ENCODE measurements at regions not wholly inside any gene's neighbourhood (a gene's known extent, or its start where the extent isn't known, plus 50 kb on each side); places are given as distances from the start of the nearest gene placed in this dataset.

DNA sequence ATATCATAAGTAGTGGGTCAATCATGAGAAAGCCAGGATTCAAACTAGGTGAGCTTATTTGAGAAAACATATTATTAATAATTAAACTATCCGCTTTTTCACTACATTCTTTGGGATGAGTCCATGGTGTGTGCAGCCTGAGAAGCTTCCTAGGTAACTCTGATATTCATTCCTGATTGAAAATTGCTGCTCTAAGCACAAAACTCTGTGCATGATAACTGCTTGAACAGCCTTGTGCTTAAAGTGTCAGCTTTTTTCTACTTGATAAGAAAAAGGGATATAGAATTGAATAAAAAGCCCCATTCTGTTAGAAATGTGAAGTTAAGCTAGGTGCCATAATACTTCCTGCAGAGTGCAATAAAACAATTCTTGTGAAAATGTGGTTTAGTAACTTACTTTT is 343.5 kb upstream of the LUZP2 start:
- TF ChIP-seq EZH2 (IDR thresholded peaks at IDR 0.05; ENCODE audit: low read length): no peak
- TF ChIP-seq, protein P1, sequence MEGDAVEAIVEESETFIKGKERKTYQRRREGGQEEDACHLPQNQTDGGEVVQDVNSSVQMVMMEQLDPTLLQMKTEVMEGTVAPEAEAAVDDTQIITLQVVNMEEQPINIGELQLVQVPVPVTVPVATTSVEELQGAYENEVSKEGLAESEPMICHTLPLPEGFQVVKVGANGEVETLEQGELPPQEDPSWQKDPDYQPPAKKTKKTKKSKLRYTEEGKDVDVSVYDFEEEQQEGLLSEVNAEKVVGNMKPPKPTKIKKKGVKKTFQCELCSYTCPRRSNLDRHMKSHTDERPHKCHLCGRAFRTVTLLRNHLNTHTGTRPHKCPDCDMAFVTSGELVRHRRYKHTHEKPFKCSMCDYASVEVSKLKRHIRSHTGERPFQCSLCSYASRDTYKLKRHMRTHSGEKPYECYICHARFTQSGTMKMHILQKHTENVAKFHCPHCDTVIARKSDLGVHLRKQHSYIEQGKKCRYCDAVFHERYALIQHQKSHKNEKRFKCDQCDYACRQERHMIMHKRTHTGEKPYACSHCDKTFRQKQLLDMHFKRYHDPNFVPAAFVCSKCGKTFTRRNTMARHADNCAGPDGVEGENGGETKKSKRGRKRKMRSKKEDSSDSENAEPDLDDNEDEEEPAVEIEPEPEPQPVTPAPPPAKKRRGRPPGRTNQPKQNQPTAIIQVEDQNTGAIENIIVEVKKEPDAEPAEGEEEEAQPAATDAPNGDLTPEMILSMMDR (optimal IDR thresholded peaks at IDR 0.05 in 1 of 3, IDR thresholded peaks at IDR 0.05 in 1 of 3, conservative IDR thresholded peaks at IDR 0.05 in 1 of 3; ENCODE audit: extremely low read depth in 1 of 3, insufficient read depth in 2 of 3, low read length in 3 of 3): no peak
- Histone ChIP-seq H3K4me3 (ENCODE audit: control insufficient read depth in 2 of 3, extremely low read depth in 1 of 3, insufficient read depth in 2 of 3, low read depth in 1 of 3, low read length in 3 of 3) (no peak overlapping the region), H3K4me2 (ENCODE audit: control insufficient read depth, extremely low read depth, insufficient read depth, low read depth, low read length) (no peak overlapping the region), H3K9me1 (ENCODE audit: control insufficient read depth, extremely low read depth, insufficient read depth, low read length) (no peaks in the 10 kb centered on the region), H3K4me1 (ENCODE audit: control insufficient read depth, extremely low read depth, insufficient read depth, low read length) (no peaks in the 10 kb centered on the region), H2AFZ (ENCODE audit: control insufficient read depth, low read length) (no peak overlapping the region), H3K27ac (ENCODE audit: control insufficient read depth, insufficient read depth, low read length) (no peak overlapping the region), H3K36me3 (ENCODE audit: control insufficient read depth in 2 of 2, extremely low read depth in 1 of 2, insufficient read depth in 2 of 2, low read length in 2 of 2) (no peaks in the 10 kb centered on the region), H3K9me3 (ENCODE audit: control insufficient read depth, low read depth, low read length) (no peaks in the 10 kb centered on the region), H4K20me1 (ENCODE audit: control insufficient read depth, extremely low read depth, insufficient read depth, low read length) (no peaks in the 10 kb centered on the region), H3K27me3 (ENCODE audit: control insufficient read depth, extremely low read depth, insufficient read depth, low read length) (no peaks in the 10 kb centered on the region), H3K9ac (ENCODE audit: control insufficient read depth, extremely low read depth, insufficient read depth, low read length) (no peak overlapping the region), H3K79me2 (ENCODE audit: control insufficient read depth, insufficient read depth, low read length) (no peaks in the 10 kb centered on the region)
- dilution Hi-C loops (cut with MboI; ENCODE audit: extremely low pct_ligation_motif_present, low sequenced_read_pairs): no loop called here
- DNase-seq (ENCODE audit: low read depth, low spot score) (no peak), FAIRE-seq (no peak)

DNA sequence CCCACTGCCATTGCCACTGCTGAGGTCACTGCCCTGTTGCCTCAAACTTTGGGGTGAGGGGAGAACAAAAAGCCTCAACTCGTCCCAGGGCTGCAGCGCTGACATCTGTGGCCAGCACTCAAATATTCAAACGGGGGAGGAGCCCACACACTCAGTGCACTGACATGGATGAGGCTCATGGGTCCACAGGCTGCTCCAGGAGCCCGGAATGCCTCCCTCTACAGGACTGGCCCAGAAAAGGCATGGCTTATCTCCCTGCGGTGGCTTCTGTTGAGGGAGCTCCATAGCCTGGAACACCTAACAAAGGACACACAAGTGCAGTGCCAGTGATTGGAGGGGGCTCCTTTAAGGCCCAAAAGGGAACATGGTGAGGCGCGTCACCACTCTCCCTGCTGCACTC is 341.1 kb upstream of the LUZP2 start:
- Histone ChIP-seq H4K20me1 (ENCODE audit: control insufficient read depth, extremely low read depth, insufficient read depth, low read length) (no peaks in the 10 kb centered on the region), H3K4me3 (ENCODE audit: control insufficient read depth in 2 of 3, extremely low read depth in 1 of 3, insufficient read depth in 2 of 3, low read depth in 1 of 3, low read length in 3 of 3) (no peak overlapping the region), H3K79me2 (ENCODE audit: control insufficient read depth, insufficient read depth, low read length) (no peaks in the 10 kb centered on the region), H3K9me1 (ENCODE audit: control insufficient read depth, extremely low read depth, insufficient read depth, low read length) (no peaks in the 10 kb centered on the region), H3K9me3 (ENCODE audit: control insufficient read depth, low read depth, low read length) (no peaks in the 10 kb centered on the region), H2AFZ (ENCODE audit: control insufficient read depth, low read length) (no peak overlapping the region), H3K4me1 (ENCODE audit: control insufficient read depth, extremely low read depth, insufficient read depth, low read length) (no peaks in the 10 kb centered on the region), H3K27ac (ENCODE audit: control insufficient read depth, insufficient read depth, low read length) (no peak overlapping the region), H3K4me2 (ENCODE audit: control insufficient read depth, extremely low read depth, insufficient read depth, low read depth, low read length) (no peak overlapping the region), H3K27me3 (ENCODE audit: control insufficient read depth, extremely low read depth, insufficient read depth, low read length) (no peaks in the 10 kb centered on the region), H3K9ac (ENCODE audit: control insufficient read depth, extremely low read depth, insufficient read depth, low read length) (no peak overlapping the region), H3K36me3 (ENCODE audit: control insufficient read depth in 2 of 2, extremely low read depth in 1 of 2, insufficient read depth in 2 of 2, low read length in 2 of 2) (no peaks in the 10 kb centered on the region)
- FAIRE-seq: no peak
- DNase-seq (ENCODE audit: low read depth, low spot score): no peak
- dilution Hi-C loops (cut with MboI; ENCODE audit: extremely low pct_ligation_motif_present, low sequenced_read_pairs): no loop called here
- TF ChIP-seq, protein P1 (optimal IDR thresholded peaks at IDR 0.05 in 1 of 3, IDR thresholded peaks at IDR 0.05 in 1 of 3, conservative IDR thresholded peaks at IDR 0.05 in 1 of 3; ENCODE audit: extremely low read depth in 1 of 3, insufficient read depth in 2 of 3, low read length in 3 of 3): no peak
- TF ChIP-seq EZH2 (IDR thresholded peaks at IDR 0.05; ENCODE audit: low read length): no peak
